ENCODE measurements at regions not wholly inside any gene's neighbourhood (a gene's known extent, or its start where the extent isn't known, plus 50 kb on each side); places are given as distances from the start of the nearest gene placed in this dataset.

- TF ChIP-seq GATA2 (IDR thresholded peaks at IDR 0.05; ENCODE audit: low read depth, low read length) = no peak
- no peak for TF ChIP-seq GATA3 (IDR thresholded peaks at IDR 0.05; ENCODE audit: low read depth, low read length)
Observed at GRCh38 chr6:92784235-92784634, 635.1 kb downstream of the EPHA7 start.
